ENCODE measurements at regions not wholly inside any gene's neighbourhood (a gene's known extent, or its start where the extent isn't known, plus 50 kb on each side); places are given as distances from the start of the nearest gene placed in this dataset.

GRCh38 chr7:96521068-96521894 is 188.4 kb downstream of the SEM1 start:
- Histone ChIP-seq H3K9me2 (ENCODE audit: low read depth, low read length) (no peaks in the 10 kb centered on the region), H3K4me1 (ENCODE audit: insufficient read depth, low read length, severe bottlenecking) (no peaks in the 10 kb centered on the region), H3K9me3 (ENCODE audit: low read length) (no peaks in the 10 kb centered on the region), H3K9ac (ENCODE audit: low read length) (no peak overlapping the region), H2AFZ (ENCODE audit: low read length) (no peak overlapping the region), H3F3A (ENCODE audit: insufficient read depth, low read length) (no peaks in the 10 kb centered on the region), H3K79me2 (ENCODE audit: insufficient read depth, low read length) (no peaks in the 10 kb centered on the region), H3K27me3 (ENCODE audit: insufficient read depth, low read length) (no peaks in the 10 kb centered on the region), H3K4me3 (ENCODE audit: low read depth, low read length, poor library complexity, severe bottlenecking) (no peak overlapping the region), H4K20me1 (ENCODE audit: insufficient read depth, low read length) (no peaks in the 10 kb centered on the region), H3K27ac (ENCODE audit: low read depth, low read length, poor library complexity, severe bottlenecking) (no peak overlapping the region), H3K4me2 (ENCODE audit: low read length) (no peak overlapping the region), H3K36me3 (ENCODE audit: insufficient read depth, low read length) (no peaks in the 10 kb centered on the region)
- no peak for TF ChIP-seq CTCF (IDR thresholded peaks at IDR 0.05; ENCODE audit: low read length)
- TF ChIP-seq EZH2 (IDR thresholded peaks at IDR 0.05; ENCODE audit: borderline replicate concordance, low read length): no peak

- no peaks in the 10 kb centered on the region for H3K27me3 ChIP-seq (ENCODE audit: insufficient read depth, low read length)
- no peak overlapping the region for H3K27ac ChIP-seq (ENCODE audit: low read depth, low read length, poor library complexity, severe bottlenecking)
- H3K9me3 ChIP-seq (ENCODE audit: low read length): no peaks in the 10 kb centered on the region
- TF ChIP-seq CTCF (IDR thresholded peaks at IDR 0.05; ENCODE audit: low read length) (no peak), EZH2 (IDR thresholded peaks at IDR 0.05; ENCODE audit: borderline replicate concordance, low read length) (no peak)
- no peak overlapping the region for H3K4me2 ChIP-seq (ENCODE audit: low read length)
- H2AFZ ChIP-seq (ENCODE audit: low read length): no peak overlapping the region
- no peaks in the 10 kb centered on the region for H3F3A ChIP-seq (ENCODE audit: insufficient read depth, low read length)
- H4K20me1 ChIP-seq (ENCODE audit: insufficient read depth, low read length): no peaks in the 10 kb centered on the region
- H3K4me3 ChIP-seq (ENCODE audit: low read depth, low read length, poor library complexity, severe bottlenecking): no peak overlapping the region
- no peaks in the 10 kb centered on the region for H3K36me3 ChIP-seq (ENCODE audit: insufficient read depth, low read length)
- H3K9me2 ChIP-seq (ENCODE audit: low read depth, low read length): no peaks in the 10 kb centered on the region
- no peak overlapping the region for H3K9ac ChIP-seq (ENCODE audit: low read length)
- H3K79me2 ChIP-seq (ENCODE audit: insufficient read depth, low read length): no peaks in the 10 kb centered on the region
- H3K4me1 ChIP-seq (ENCODE audit: insufficient read depth, low read length, severe bottlenecking): no peaks in the 10 kb centered on the region
These were observed 186.5 kb upstream of the SLC25A13 start for GRCh38 chr7:96508371-96508770.

- Histone ChIP-seq H3K9ac (ENCODE audit: low read length) (no peak overlapping the region), H2AFZ (ENCODE audit: low read length) (no peak overlapping the region), H3K4me3 (ENCODE audit: low read depth, low read length, poor library complexity, severe bottlenecking) (no peak overlapping the region), H3K27ac (ENCODE audit: low read depth, low read length, poor library complexity, severe bottlenecking) (no peak overlapping the region), H4K20me1 (ENCODE audit: insufficient read depth, low read length) (no peaks in the 10 kb centered on the region), H3K4me2 (ENCODE audit: low read length) (no peak overlapping the region), H3F3A (ENCODE audit: insufficient read depth, low read length) (no peaks in the 10 kb centered on the region), H3K36me3 (ENCODE audit: insufficient read depth, low read length) (no peaks in the 10 kb centered on the region), H3K9me3 (ENCODE audit: low read length) (no peaks in the 10 kb centered on the region), H3K4me1 (ENCODE audit: insufficient read depth, low read length, severe bottlenecking) (no peaks in the 10 kb centered on the region), H3K9me2 (ENCODE audit: low read depth, low read length) (no peaks in the 10 kb centered on the region), H3K79me2 (ENCODE audit: insufficient read depth, low read length) (no peaks in the 10 kb centered on the region), H3K27me3 (ENCODE audit: insufficient read depth, low read length) (no peaks in the 10 kb centered on the region)
- TF ChIP-seq CTCF (IDR thresholded peaks at IDR 0.05; ENCODE audit: low read length): no peak
- TF ChIP-seq EZH2 (IDR thresholded peaks at IDR 0.05; ENCODE audit: borderline replicate concordance, low read length): no peak
These were observed 181.7 kb upstream of the SLC25A13 start for GRCh38 chr7:96503597-96503996.

Measured in OCI-LY1 (cell line).